ENCODE measurements at regions not wholly inside any gene's neighbourhood (a gene's known extent, or its start where the extent isn't known, plus 50 kb on each side); places are given as distances from the start of the nearest gene placed in this dataset.

GRCh38 chr2:187274146-187274545, 173.9 kb downstream of the CALCRL start:
- no peak for DNase-seq (ENCODE audit: low read depth in 4 of 4, low spot score in 2 of 4)

DNA sequence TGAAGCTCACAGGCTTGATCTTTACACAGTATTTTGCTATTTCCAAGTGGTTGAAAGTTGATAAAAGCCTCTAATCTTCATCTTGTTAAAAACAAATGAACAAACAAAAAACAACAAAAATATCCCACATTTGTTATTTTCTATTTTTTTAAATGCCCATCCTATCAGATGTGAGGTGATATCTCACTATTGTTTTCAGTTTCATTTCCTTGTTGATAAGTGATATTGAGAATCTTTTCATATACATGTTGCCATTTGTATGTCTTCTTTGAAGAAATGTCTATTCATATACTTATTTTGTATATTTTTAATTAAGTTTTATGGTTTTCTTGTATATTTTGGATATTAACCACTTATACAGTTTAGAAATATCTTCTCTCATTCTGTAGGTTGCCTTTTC, 175.8 kb downstream of the CALCRL start:
- DNase-seq (ENCODE audit: low read depth in 4 of 4, low spot score in 2 of 4) = no peak

DNA sequence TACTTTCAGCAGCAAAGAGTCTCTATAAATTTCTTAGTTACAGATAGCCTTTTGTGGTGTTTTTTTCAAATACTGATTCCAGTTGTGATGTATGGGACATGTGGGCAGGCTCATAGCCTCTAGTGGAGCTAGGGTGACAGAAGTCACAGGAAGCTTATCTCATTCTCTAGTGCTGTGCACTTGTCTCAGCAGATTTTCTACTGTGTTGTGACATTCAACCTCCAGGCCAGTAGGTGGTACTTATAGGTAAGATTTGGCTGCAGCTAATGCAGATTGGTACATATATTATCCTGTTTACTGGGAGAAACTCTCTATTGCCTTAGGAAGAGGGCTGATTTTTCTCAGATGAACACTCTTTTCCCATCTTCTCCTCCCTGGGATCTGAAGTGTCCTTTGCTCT, 176.2 kb downstream of the CALCRL start:
- no peak for DNase-seq (ENCODE audit: low read depth in 4 of 4, low spot score in 2 of 4)

DNA sequence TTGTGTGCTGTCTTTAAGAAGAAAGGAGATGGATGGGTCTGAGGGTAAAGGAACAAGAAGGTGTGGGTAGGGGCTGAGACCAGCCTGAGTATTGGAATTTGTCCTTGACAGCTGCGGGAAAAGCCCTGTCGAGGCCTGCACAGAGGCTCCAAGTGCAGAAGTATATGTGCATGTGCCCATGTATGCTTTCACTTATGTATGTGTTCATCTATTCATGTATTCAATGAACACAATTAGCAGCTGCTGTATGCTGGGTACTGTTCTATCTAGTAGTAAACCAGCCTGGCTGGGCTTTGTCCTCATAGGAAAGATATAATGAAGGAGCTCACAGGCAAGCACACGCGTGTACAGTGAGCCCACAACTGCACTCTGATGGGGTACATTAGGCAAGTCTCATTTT, 181.4 kb downstream of the CALCRL start:
- no peak for DNase-seq (ENCODE audit: low read depth in 4 of 4, low spot score in 2 of 4)

DNA sequence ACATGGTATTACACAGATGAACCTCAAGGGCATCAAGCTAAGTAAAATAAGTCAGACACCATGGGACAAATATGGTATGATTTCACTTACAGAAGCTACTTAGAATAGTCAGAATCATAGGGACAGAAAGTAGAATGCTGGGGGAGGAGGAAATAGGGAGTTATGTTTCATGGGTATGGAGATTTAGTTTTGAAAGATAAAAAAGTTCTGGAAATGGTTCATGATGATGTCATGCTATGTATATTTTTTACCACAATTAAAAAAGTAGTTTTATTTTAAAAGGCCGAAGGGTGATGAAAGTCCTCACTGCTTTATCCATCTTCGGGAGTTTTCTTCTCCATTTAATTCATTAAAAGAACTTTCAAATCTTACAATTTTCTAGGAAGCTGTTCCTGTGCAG, 181.9 kb downstream of the CALCRL start:
- DNase-seq (ENCODE audit: low read depth in 4 of 4, low spot score in 2 of 4) = no peak

- no peak for DNase-seq (ENCODE audit: low read depth in 4 of 4, low spot score in 2 of 4)
Observed at GRCh38 chr2:187264612-187265011, 183.4 kb downstream of the CALCRL start.

DNA sequence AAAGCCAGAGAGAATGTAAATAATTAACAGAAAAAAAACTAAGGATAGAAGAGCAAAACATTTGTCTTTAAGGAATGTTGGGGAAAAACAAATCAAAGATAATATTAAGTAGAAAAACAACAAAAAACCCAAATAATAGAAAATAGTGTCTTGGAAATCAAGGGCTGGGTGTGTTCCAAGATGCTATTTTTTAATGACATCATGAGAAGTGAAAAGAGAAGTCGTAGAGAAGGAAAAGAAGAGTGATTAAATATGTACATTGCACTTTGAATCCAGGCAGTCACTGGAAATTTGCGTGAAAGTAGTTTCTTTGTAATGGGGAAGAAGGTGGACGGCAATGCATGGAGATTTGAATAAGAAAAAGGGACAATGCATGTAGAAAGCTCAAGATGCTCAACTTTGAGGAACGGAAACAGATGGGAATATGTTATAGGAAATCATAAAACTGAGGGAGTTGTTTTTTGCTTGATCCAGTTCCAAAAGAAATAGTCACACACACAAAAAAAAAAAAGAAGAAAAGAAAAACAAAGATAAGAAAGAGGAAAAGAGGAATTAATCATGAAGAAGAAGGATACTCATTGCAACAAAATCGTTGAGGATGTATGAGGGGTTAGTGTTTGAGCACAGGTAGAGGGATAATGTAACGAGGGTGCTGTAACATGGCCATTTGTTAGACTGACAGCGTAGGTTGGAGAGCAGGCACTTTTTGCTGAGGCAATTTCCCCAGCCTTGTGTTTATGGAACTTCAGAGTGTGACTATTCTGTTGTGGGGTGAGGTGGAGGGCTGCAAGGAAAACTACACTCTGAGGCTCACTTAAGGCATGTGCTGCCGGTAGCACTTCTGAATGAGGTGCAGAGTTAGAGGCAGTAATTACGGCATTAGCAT, 184.1 kb downstream of the CALCRL start:
- DNase-seq (ENCODE audit: low read depth in 4 of 4, low spot score in 2 of 4) = peak in 1 of 4 donors; percentile 12

DNA sequence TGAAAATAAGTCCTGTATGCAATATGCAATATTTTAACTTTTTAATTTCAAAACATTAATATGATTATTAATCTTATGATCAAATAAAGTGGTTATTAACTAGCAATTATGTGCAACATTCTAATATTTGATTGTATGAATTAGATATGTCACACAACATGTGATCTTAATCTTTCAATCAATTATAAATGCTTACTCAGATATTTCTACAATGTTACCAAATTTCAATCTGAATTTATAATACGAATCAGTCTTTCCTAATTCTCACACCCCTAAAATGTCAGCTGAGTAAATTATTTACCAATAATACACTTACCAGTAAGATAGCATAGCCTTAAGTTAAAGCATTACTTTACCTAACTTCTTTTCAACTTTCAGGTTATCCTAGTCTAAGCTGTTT, 186.3 kb downstream of the CALCRL start:
- no peak for DNase-seq (ENCODE audit: low read depth in 4 of 4, low spot score in 2 of 4)

DNA sequence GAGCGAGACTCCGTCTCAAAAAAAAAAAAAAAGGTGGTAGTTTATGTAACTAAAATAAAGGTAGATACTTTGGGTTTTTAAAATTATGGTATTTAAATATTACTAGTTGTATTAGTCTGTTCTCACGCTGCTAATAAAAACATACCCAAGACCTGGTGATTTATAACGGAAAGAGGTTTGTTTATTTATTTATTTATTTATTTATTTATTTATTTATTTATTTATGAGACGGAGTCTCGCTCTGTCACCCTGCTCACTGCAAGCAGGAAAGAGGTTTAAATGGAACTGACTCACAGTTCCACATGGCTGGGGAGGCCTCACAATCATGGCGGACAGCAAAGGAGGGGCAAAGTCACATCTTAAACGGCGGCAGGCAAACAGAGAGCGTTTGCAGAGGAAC, 196.0 kb downstream of the CALCRL start:
- no peak for DNase-seq (ENCODE audit: low read depth in 4 of 4, low spot score in 2 of 4)

DNA sequence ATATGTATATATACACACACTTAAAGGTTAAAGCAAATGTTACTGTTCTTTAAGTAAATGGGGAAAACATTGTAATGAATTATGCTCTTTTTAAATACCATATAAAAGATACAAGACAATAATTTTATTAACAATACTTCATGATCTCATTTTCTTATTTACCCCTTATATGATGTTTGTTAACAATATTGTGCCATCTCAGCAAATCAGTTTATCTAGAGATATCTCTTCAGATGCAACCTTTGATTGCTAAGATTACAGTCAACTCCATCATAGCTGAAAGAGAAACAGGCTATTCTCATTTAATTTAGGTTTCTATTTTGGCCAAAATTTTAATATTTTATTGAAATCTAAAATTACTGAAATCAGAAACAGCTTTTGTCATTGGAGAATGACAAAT, 197.9 kb downstream of the CALCRL start:
- no peak for DNase-seq (ENCODE audit: low read depth in 4 of 4, low spot score in 2 of 4)

GRCh38 chr2:187233811-187234210, 214.2 kb downstream of the CALCRL start:
- DNase-seq (ENCODE audit: low read depth in 4 of 4, low spot score in 2 of 4) = no peak

DNA sequence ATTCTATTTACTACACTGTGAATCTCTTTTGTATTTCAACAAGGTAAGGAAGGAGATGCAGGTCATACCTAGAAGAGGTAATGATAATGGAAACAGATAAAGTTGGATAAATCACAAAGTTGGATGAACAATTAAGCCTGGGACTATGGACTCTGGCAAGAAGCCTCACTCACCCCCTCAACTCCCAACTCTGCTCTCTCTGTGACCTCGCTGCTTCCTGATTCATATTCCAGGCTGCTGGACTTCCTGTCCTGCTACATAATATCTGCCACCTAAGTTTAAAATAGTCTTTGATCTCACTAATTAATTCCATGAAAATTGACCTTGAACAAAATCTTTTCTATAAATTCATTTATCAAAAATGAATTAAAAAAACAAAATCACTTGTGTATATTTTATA, 215.3 kb downstream of the CALCRL start:
- DNase-seq (ENCODE audit: low read depth in 4 of 4, low spot score in 2 of 4) = no peak

GRCh38 chr2:187230088-187230487, 218.0 kb downstream of the CALCRL start:
- DNase-seq (ENCODE audit: low read depth in 4 of 4, low spot score in 2 of 4) = no peak

GRCh38 chr2:187228986-187229385, 219.1 kb downstream of the CALCRL start:
- no peak for DNase-seq (ENCODE audit: low read depth in 4 of 4, low spot score in 2 of 4)

DNA sequence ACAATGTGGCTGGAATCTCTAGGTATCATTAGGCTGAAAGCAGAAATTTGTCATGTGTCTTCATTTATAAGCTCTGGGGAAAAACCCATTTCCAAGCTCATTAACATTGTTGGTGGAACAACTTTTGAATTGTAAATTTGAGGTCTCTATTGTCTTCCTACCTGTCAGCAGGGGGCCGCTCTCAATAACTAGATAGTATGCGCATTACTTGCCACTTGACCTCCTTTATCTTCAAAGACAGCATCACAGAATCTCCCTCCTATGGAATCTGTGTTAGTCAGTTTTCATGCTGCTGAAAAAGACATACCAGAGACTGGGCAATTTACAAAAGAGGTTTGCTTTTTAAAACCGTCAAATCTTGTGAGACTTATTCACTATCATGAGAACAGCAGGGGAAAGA, 223.1 kb downstream of the CALCRL start:
- no peak for DNase-seq (ENCODE audit: low read depth in 4 of 4, low spot score in 2 of 4)

DNA sequence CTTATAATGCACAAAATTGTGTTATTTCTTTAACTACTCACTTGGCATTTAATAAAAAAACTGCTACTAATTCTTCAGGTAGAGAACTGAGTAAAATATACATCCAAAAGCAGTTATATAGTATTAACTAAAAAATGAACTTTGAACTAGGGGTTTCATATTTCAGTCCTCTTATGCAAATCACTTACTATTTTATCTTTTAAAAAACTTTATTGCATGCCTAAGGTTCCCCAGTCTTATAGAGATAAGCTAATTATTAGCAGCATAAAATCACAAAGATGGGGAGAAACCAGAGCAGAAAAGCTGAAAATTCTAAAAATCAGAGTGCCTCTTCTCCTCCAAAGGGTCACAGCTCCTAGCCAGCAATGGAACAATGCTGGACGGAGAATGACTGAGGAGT, 228.0 kb downstream of the CALCRL start:
- DNase-seq (ENCODE audit: low read depth in 4 of 4, low spot score in 2 of 4) = no peak

- no peak for DNase-seq (ENCODE audit: low read depth in 4 of 4, low spot score in 2 of 4)
Observed at GRCh38 chr2:187215532-187216240, 232.4 kb downstream of the CALCRL start.

GRCh38 chr2:187214306-187214705, 233.7 kb downstream of the CALCRL start:
- DNase-seq (ENCODE audit: low read depth in 4 of 4, low spot score in 2 of 4) = no peak

- DNase-seq (ENCODE audit: low read depth in 4 of 4, low spot score in 2 of 4) = no peak
Observed at GRCh38 chr2:187213798-187214197, 234.3 kb downstream of the CALCRL start.

DNA sequence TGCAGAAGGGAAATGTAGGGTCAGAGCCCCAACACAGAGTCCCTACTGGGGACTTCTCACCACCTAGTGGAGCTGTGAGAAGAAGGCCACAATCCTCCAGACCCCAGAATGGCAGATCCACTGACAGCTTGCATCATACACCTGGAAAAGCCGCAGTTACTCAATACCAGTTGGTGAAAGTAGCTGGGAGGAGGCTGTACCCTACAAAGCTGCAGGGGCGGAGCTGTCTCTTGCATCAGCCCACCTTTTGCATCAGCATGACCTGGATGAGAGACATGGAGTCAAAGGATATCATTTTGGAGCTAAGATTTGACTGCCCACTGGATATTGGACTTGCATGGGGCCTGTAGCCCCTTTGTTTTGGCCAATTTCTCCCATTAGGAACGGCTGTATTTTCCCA, 237.3 kb downstream of the CALCRL start:
- DNase-seq (ENCODE audit: low read depth in 4 of 4, low spot score in 2 of 4) = no peak

GRCh38 chr2:187208199-187208785, 239.8 kb downstream of the CALCRL start:
- DNase-seq (ENCODE audit: low read depth in 4 of 4, low spot score in 2 of 4) = no peak

DNA sequence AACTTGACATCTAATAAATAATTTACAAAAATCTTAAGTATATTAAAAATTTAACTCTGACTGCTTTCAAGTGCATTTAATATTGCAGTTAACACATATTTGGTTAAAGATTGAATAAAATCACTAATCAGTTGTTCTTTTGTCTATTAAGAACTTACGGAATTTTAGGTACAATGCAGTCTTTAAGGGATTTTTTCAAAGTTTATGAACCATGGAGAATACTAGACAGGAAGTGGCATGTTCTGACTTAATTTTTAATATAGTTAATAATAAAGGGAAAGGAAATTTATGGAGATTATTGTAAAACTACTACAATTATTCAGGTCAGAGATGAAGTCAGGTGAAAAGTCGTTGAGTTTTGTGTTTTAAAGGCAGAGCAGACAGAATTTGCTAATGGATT, 240.9 kb downstream of the CALCRL start:
- DNase-seq (ENCODE audit: low read depth in 4 of 4, low spot score in 2 of 4) = no peak
